ENCODE measurements at regions not wholly inside any gene's neighbourhood (a gene's known extent, or its start where the extent isn't known, plus 50 kb on each side); places are given as distances from the start of the nearest gene placed in this dataset.
"Not testable (repeated sequence)": the region's sequence is repeated elsewhere in the genome, so short reads cannot be mapped to it uniquely, and the experiment has no call there.

DNA sequence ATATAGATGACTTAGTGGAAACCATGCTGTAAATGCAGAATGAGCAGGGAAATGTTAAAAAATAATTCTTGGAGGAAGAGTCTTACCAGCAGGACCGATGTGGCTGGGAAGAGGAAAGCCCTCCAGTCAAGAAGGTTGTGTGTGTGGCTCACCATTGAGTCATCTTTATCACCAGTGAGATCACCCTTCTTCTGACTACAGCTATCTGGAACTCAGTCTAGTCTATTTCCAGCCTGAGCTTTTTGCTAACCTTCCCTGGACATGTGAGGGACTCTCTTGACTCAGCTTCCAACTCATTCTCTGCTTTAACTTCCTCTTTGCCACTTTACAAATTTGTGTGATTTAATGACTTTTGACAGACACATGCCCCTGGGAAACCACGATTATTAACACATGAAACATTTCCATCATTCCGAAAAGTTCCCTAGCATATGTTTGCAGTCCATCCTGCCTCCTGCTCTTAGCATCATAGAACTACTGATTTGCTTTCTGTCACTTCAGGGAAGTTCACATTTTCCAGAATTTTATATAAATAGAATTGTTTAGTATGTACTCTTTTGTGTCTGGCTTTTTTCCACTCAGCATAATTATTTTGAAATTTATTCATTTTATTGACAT, 378.5 kb upstream of the FRG2C start:
- TF ChIP-seq, protein P1, sequence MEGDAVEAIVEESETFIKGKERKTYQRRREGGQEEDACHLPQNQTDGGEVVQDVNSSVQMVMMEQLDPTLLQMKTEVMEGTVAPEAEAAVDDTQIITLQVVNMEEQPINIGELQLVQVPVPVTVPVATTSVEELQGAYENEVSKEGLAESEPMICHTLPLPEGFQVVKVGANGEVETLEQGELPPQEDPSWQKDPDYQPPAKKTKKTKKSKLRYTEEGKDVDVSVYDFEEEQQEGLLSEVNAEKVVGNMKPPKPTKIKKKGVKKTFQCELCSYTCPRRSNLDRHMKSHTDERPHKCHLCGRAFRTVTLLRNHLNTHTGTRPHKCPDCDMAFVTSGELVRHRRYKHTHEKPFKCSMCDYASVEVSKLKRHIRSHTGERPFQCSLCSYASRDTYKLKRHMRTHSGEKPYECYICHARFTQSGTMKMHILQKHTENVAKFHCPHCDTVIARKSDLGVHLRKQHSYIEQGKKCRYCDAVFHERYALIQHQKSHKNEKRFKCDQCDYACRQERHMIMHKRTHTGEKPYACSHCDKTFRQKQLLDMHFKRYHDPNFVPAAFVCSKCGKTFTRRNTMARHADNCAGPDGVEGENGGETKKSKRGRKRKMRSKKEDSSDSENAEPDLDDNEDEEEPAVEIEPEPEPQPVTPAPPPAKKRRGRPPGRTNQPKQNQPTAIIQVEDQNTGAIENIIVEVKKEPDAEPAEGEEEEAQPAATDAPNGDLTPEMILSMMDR (IDR thresholded peaks at IDR 0.05): not testable (repeated sequence)
- not testable (repeated sequence) for TF ChIP-seq POLR2A (IDR thresholded peaks at IDR 0.05)

Measured in right lobe of liver (tissue), 4 donors.